GM23338 (cell line): ENCODE measurements at regions not wholly inside any gene's neighbourhood (a gene's known extent, or its start where the extent isn't known, plus 50 kb on each side); places are given as distances from the start of the nearest gene placed in this dataset.

Experiments used
- ATAC-seq: fragments of 200-7000 bp; cut with Tn5 transposase; 3 replicates; pipeline ENCODE4 v1.9.1; 2020
- DNase-seq: peaks from one replicate; pipeline ENCODE4 v3.0.0-alpha.2; 2015; ENCODE audit warnings: low spot score
- H2AFZ ChIP-seq: fragments of 200-600 bp; sonication (generic); 2 replicates; pipeline ENCODE4 v1.8.0; 2016; ENCODE audit warnings: antibody characterized with exemption, mild to moderate bottlenecking, moderate library complexity
- H3F3A ChIP-seq: fragments of 200-600 bp; sonication (generic); replicated peaks from 2 replicates; pipeline ENCODE4 v1.8.0; 2017; ENCODE audit warnings: antibody characterized with exemption, mixed run types, low read depth
- H3K27ac ChIP-seq: fragments of 200-600 bp; sonication (generic); 2 replicates; pipeline ENCODE4 v1.6.1; 2016; ENCODE audit warnings: low read depth
- H3K27me3 ChIP-seq: fragments of 200-600 bp; sonication (generic); 2 replicates; pipeline ENCODE4 v1.8.0; 2016; ENCODE audit warnings: mild to moderate bottlenecking, mixed run types, moderate library complexity; ENCODE audit not compliant: insufficient read depth
- H3K36me3 ChIP-seq: fragments of 200-600 bp; sonication (generic); 2 replicates; pipeline ENCODE4 v1.8.0; 2016; ENCODE audit warnings: mild to moderate bottlenecking; ENCODE audit not compliant: insufficient read depth
- H3K4me1 ChIP-seq: fragments of 200-600 bp; sonication (generic); 2 replicates; pipeline ENCODE4 v1.8.0; 2016; ENCODE audit warnings: mild to moderate bottlenecking, moderate library complexity; ENCODE audit not compliant: insufficient read depth
- H3K4me2 ChIP-seq: fragments of 200-600 bp; sonication (generic); 2 replicates; pipeline ENCODE4 v1.7.1; 2017; ENCODE audit warnings: mixed run types
- H3K4me3 ChIP-seq: fragments of 200-600 bp; sonication (generic); 2 replicates; pipeline ENCODE4 v1.6.1; 2016; ENCODE audit warnings: mixed run types
- H3K79me2 ChIP-seq: fragments of 200-600 bp; sonication (generic); replicated peaks from 2 replicates; pipeline ENCODE4 v1.8.0; 2017; ENCODE audit warnings: mild to moderate bottlenecking; ENCODE audit not compliant: insufficient read depth
- H3K9me2 ChIP-seq: fragments of 200-600 bp; sonication (generic); 2 replicates; pipeline ENCODE4 v1.8.0; 2017; ENCODE audit not compliant: insufficient read depth
- H4K20me1 ChIP-seq: fragments of 200-600 bp; sonication (generic); replicated peaks from 2 replicates; pipeline ENCODE4 v1.8.0; 2017; ENCODE audit warnings: mild to moderate bottlenecking; ENCODE audit not compliant: insufficient read depth
- H3K27ac Mint-ChIP-seq: 2 replicates; pipeline ENCODE4 v1.8.0; 2020; ENCODE audit warnings: inconsistent platforms, mild to moderate bottlenecking, moderate library complexity, mixed read lengths
- H3K27me3 Mint-ChIP-seq: 3 replicates; pipeline ENCODE4 v1.8.0; 2022; ENCODE audit warnings: low read depth, mild to moderate bottlenecking, moderate library complexity, mixed read lengths, inconsistent platforms; ENCODE audit not compliant: insufficient read depth, poor library complexity
- H3K36me3 Mint-ChIP-seq: 3 replicates; pipeline ENCODE4 v1.8.0; 2021; ENCODE audit warnings: low read depth, mild to moderate bottlenecking, inconsistent platforms, moderate library complexity, mixed read lengths
- H3K4me1 Mint-ChIP-seq: 3 replicates; pipeline ENCODE4 v1.8.0; 2020; ENCODE audit warnings: mild to moderate bottlenecking, inconsistent platforms, mixed read lengths
- H3K4me3 Mint-ChIP-seq: 3 replicates; pipeline ENCODE4 v1.8.0; 2021; ENCODE audit warnings: moderate library complexity, mild to moderate bottlenecking, inconsistent platforms, mixed read lengths
- H3K9me3 Mint-ChIP-seq: 3 replicates; pipeline ENCODE4 v1.8.0; 2020; ENCODE audit warnings: moderate library complexity, mild to moderate bottlenecking, inconsistent platforms, mixed read lengths
- CREB1 ChIP-seq: fragments of 250-450 bp; sonication (Bioruptor Pico); IDR thresholded peaks from 2 replicates; pipeline ENCODE4 v1.5.0; 2020; ENCODE audit warnings: low read depth, mild to moderate bottlenecking, moderate library complexity
- CTCF ChIP-seq, 2 experiments: fragments of 200-600 bp in 1 of 2; sonication (generic) in 1 of 2; conservative IDR thresholded peaks; 2 replicates each; pipeline versions ENCODE4 v1.5.1 to v1.6.1; 2016 to 2017; ENCODE audit warnings: antibody characterized with exemption in 2 of 2, low read depth in 2 of 2, mild to moderate bottlenecking in 2 of 2, moderate library complexity in 1 of 2
- ETS1 ChIP-seq: IDR thresholded peaks from 2 replicates; pipeline ENCODE4 v1.6.1; 2016; ENCODE audit warnings: antibody characterized with exemption
- EZH2 ChIP-seq: fragments of 200-600 bp; sonication (generic); IDR thresholded peaks from one replicate; pipeline ENCODE4 v1.8.0; 2017; ENCODE audit warnings: antibody characterized with exemption, mild to moderate bottlenecking, low read depth; ENCODE audit not compliant: unreplicated experiment
- EZH2phosphoT487 ChIP-seq: fragments of 200-600 bp; sonication (generic); IDR thresholded peaks from one replicate; pipeline ENCODE4 v1.8.1; 2018; ENCODE audit warnings: antibody characterized with exemption; ENCODE audit not compliant: unreplicated experiment
- JUNB ChIP-seq: IDR thresholded peaks from one replicate; pipeline ENCODE4 v1.6.1; 2016; ENCODE audit warnings: antibody characterized with exemption; ENCODE audit not compliant: unreplicated experiment
- REST ChIP-seq: IDR thresholded peaks from one replicate; pipeline ENCODE4 v1.6.1; 2018; ENCODE audit warnings: antibody characterized with exemption; ENCODE audit not compliant: unreplicated experiment
- STAT1 ChIP-seq: IDR thresholded peaks from one replicate; pipeline ENCODE4 v1.6.1; 2016; ENCODE audit warnings: antibody characterized with exemption; ENCODE audit not compliant: unreplicated experiment
- ZNF114 ChIP-seq: fragments of 250-450 bp; sonication (Bioruptor Pico); IDR thresholded peaks from 2 replicates; pipeline ENCODE4 v1.5.0; 2020; ENCODE audit warnings: mild to moderate bottlenecking, moderate library complexity
- ZNF331 ChIP-seq: fragments of 250-450 bp; sonication (Bioruptor Pico); IDR thresholded peaks from 2 replicates; pipeline ENCODE4 v1.5.0; 2020; ENCODE audit warnings: low read depth, mild to moderate bottlenecking, moderate library complexity
- ZNF462 ChIP-seq: fragments of 250-450 bp; sonication (Bioruptor Pico); IDR thresholded peaks from 2 replicates; pipeline ENCODE4 v1.5.0; 2020; ENCODE audit warnings: mild to moderate bottlenecking, moderate library complexity

- H4K20me1 ChIP-seq, result no peaks in the 10 kb centered on the region
- H3K27me3 ChIP-seq, result no peaks in the 10 kb centered on the region
- DNase-seq (no peak), ATAC-seq (no peak)
- Mint-ChIP-seq H3K27me3 (peaks cover 2% of the 10 kb centered on the region), H3K27ac (no peak overlapping the region), H3K9me3 (no peaks in the 10 kb centered on the region), H3K36me3 (no peaks in the 10 kb centered on the region), H3K4me3 (no peak overlapping the region), H3K4me1 (peaks cover 2% of the 10 kb centered on the region; the same call in 2 of the 3 replicates)
- no peak overlapping the region for H3K27ac ChIP-seq
- TF ChIP-seq STAT1 (no peak), JUNB (no peak), EZH2phosphoT487 (no peak), ETS1 (no peak), CREB1 (CRISPR knock-in tag) (no peak), ZNF462 (CRISPR knock-in tag) (no peak), CTCF (conservative IDR thresholded peaks at IDR 0.05; ENCODE audit: low read depth in 2 of 2) (no peak), ZNF331 (CRISPR knock-in tag) (no peak), EZH2 (no peak), REST (no peak), ZNF114 (no peak)
- no peak overlapping the region for H3K4me2 ChIP-seq
- H3K9me2 ChIP-seq, result peaks cover 9% of the 10 kb centered on the region
- no peak overlapping the region for H2AFZ ChIP-seq
- no peak overlapping the region for H3K4me3 ChIP-seq
- H3F3A ChIP-seq, result no peaks in the 10 kb centered on the region
- no peaks in the 10 kb centered on the region for H3K4me1 ChIP-seq
- H3K36me3 ChIP-seq, result no peaks in the 10 kb centered on the region
- no peaks in the 10 kb centered on the region for H3K79me2 ChIP-seq
These were observed 167.9 kb upstream of the PAPPA start for GRCh38 chr9:115985657-115986056.
